WTC11 (cell line): ENCODE measurements at regions not wholly inside any gene's neighbourhood (a gene's known extent, or its start where the extent isn't known, plus 50 kb on each side); places are given as distances from the start of the nearest gene placed in this dataset.

Experiments used
- MAX ChIP-seq: sonication (generic); formaldehyde crosslinking; IDR thresholded peaks from 2 replicates; pipeline ENCODE4 v1.8.0; 2022; ENCODE audit warnings: mild to moderate bottlenecking, missing genetic modification reagents
- SOX15 ChIP-seq: fragments of 250-450 bp; sonication (Bioruptor Pico); IDR thresholded peaks from 2 replicates; pipeline ENCODE4 v1.9.0; 2021; ENCODE audit warnings: mild to moderate bottlenecking
- SP1 ChIP-seq: sonication (generic); formaldehyde crosslinking; conservative IDR thresholded peaks from 2 replicates; pipeline ENCODE4 v1.8.1; 2022; ENCODE audit warnings: missing genetic modification reagents
- USF1 ChIP-seq: sonication (generic); formaldehyde crosslinking; IDR thresholded peaks from 2 replicates; pipeline ENCODE4 v1.8.0; 2022; ENCODE audit warnings: mild to moderate bottlenecking, missing genetic modification reagents

GRCh38 chr1:29539971-29540370 is 303.6 kb downstream of the PTPRU start:
- TF ChIP-seq SP1 (no peak), SOX15 (CRISPR knock-in tag) (no peak), USF1 (no peak), MAX (CRISPR knock-in tag) (no peak)
